NCI-H69 (cell line): ENCODE measurements at regions not wholly inside any gene's neighbourhood (a gene's known extent, or its start where the extent isn't known, plus 50 kb on each side); places are given as distances from the start of the nearest gene placed in this dataset.
"Not testable (repeated sequence)": the region's sequence is repeated elsewhere in the genome, so short reads cannot be mapped to it uniquely, and the experiment has no call there.

Source experiments
- DNase-seq: peaks from one replicate; lab custom pipeline; 2025; lab: John Stamatoyannopoulos, UW

- not testable (repeated sequence) for DNase-seq
Measured at GRCh38 chr3:10109-10996, 186.2 kb upstream of the CHL1 start.

DNA sequence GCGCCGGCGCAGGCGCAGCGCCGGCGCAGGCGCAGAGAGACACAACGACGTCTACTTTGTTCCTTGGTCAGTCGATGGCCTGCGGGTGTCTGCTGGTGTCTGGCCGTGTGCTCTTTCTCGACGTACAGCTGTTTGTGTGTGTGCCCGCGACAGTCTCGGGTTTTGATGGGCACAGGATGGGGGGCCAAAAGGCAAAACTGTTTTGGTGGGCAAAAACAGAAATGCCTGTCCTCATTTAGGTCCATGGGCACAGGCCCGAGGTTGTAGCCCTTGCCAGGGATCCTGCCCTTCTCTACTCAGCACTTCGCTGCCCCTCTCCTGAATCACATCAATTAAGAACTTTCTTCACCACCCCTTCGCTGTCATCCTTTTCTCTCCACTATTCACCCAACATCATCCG lies 184.8 kb upstream of the CHL1 start:
- peak; percentile 58 for DNase-seq

DNA sequence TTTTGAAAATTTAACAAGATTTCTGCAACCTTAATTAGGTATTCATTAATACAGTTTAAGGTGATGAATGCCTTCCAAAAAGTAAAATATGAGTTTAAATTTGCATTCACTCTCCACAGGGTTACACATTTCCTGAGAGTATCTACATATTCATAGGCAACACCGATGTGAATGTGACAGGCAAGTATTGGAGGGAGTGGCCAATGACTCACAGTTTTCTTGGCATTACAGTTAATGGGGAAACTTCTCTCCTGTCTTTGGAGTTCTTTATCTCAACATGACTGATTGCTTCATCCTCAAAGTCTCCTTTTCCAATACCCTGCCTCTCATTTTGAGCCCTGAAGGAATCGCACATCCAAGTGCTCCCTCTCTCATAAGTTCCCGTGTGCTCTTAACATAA lies 181.9 kb upstream of the CHL1 start:
- no peak for DNase-seq

- DNase-seq: no peak
Measured at GRCh38 chr3:16366-16765, 180.2 kb upstream of the CHL1 start.

GRCh38 chr3:20421-20820 lies 176.1 kb upstream of the CHL1 start:
- no peak for DNase-seq

GRCh38 chr3:24006-24405 lies 172.6 kb upstream of the CHL1 start:
- DNase-seq: no peak

DNA sequence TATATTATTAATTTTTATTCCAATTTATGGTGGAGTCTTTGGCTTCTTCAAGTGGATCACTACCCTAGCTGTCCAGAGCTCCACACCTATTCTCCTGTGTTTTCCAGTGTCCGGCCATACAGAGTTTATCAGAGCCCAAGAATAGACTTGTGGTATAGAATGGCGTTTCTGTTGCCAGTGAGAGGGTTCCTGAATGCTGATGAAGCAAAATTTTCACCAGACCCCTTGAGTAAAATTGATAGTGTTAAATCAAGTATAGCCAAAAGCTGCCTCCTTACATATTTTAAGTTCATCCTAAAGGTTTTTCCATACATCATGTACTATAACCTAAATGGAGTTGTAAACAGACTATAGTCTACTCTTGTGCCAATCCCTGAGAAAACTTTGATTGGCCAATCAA lies 171.5 kb upstream of the CHL1 start:
- DNase-seq: no peak

GRCh38 chr3:35985-36384 lies 160.6 kb upstream of the CHL1 start:
- not testable (repeated sequence) for DNase-seq

DNA sequence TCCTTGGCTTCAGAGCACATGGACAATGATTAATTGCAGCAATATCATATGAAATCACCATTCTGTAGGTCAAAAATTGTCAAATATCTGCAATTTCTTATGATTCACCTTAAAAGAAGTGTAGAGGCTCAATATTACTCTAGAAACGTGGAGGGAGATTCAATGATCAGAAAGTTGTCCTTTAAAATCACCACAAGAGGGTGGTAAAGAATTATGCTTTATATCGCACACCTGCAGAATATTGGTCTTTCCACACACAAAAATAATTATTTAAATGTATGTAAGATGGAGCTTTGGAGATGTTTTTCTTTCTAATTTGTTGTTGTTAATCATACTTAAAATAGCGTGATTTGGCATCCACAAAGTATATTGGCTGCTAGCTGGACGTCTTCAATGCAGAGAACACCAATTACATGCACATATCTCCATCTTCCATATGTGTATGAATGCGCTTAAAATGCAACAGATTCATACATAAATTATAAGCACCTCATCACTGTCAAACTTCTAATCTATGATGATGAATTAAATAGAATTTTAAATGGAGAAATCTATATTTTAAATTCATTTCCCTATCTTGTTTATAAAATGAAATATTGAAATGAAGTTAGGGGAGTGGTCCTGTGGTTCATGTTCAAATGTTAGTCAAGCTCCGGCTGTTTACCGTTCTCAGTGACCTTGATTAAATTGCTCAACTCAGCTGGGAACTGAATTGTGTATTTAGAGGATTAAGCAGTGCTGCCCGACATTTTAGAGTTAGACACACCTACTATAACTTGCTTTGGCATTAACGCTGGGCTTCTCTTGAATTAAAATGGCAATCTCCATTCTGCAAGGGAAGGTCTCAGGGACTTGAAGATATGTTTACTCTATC lies 153.5 kb upstream of the CHL1 start:
- peak; percentile 34 for DNase-seq

DNA sequence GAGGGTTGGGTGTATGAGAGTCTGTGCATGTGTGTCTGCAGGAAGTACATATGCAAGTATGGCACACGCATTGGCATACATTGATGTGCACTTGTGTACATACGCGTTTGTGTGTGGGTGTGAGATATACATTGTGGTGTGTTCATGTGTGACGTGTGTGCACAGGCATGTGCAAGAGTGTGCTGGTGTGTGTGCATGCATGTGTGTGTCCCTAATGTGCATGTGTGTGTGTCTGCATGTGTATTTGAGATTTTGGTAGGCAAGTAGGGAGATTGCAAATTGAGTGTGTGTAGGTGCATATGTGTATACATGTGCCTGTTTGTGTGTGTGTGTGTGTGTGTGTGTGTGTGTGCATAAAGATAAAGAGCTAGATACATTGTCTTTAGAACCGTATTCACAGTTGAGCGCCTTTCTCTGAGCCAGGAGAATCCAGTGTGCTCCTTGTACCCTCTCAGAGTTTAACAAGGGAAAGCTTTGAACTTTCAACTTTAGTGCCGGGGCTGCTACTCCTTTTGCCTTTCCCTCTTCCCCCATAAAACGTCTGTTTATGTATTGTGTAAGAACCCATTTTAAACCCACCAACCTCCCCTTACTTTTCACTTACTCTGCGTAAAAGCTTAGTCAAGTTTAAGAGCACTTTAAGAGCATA lies 152.4 kb upstream of the CHL1 start:
- DNase-seq: no peak

- not testable (repeated sequence) for DNase-seq
Measured at GRCh38 chr3:44941-45340, 151.6 kb upstream of the CHL1 start.

GRCh38 chr3:46576-46975 lies 150.0 kb upstream of the CHL1 start:
- DNase-seq: no peak

GRCh38 chr3:53441-53840 lies 143.1 kb upstream of the CHL1 start:
- DNase-seq: not testable (repeated sequence)

DNA sequence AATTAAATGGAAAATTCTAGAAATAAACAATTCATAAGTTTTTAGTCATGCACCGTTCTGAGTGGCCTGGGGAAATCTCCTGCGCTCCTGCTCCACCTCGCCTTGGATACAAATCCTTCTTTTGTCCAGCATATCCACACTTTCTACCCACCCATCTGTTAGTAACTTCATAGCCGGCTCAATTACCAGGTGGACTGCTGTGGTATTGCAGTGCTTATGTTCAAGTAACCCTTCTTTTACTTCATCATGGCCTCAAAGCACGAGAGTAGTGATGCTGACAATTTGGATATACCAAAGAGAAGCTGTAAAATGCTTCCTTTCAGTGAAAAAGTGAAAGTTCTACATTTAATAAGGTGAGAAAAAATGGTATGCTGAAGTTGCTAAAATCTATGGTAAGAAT lies 142.3 kb upstream of the CHL1 start:
- no peak for DNase-seq

GRCh38 chr3:56672-57071 lies 139.9 kb upstream of the CHL1 start:
- DNase-seq: no peak

DNA sequence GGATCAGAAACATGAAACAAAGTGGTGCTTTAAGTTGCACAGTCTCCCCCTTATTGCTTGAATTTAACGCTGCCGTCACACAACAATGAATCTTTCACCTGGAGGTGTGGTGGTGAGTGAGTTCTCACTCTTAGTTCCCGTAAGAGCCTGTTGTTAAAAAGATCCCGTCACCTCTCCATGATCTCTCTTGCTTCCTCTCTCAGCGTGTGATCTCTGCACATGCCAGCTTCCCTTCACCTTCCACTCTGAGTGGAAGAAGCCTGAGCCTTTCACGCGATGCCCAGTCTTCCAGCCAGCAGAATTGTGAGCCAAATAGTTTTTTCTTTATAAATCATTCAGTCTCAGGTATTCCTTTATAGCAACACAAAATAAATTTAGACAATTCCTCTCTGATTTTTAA lies 136.7 kb upstream of the CHL1 start:
- DNase-seq: no peak

- peak; percentile 66 for DNase-seq
Measured at GRCh38 chr3:63095-63765, 133.3 kb upstream of the CHL1 start.

- DNase-seq: no peak
Measured at GRCh38 chr3:69690-70089, 126.9 kb upstream of the CHL1 start.

GRCh38 chr3:72776-73175 lies 123.8 kb upstream of the CHL1 start:
- no peak for DNase-seq

GRCh38 chr3:73271-73670 lies 123.3 kb upstream of the CHL1 start:
- no peak for DNase-seq

GRCh38 chr3:74676-75243 lies 121.8 kb upstream of the CHL1 start:
- DNase-seq: peak; percentile 8

DNA sequence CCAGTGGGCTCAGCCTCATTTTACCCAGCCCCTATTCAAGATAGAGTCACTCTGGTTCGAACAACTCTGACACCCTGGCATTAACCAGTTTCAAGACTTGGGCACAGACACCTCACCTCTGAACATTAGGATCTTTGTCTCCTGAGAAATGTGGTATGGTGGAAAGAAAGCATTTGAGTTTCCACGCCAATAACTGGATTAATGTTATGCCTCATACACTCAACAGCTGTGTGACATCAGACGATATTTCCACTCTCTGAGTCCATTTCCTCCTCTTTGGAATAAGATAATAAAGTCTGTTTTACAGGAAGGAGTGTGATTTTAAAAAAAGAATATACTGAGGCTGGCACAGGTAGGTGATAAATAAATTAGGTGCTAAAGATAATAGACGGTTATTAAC lies 121.3 kb upstream of the CHL1 start:
- DNase-seq: no peak
